ENCODE measurements at regions not wholly inside any gene's neighbourhood (a gene's known extent, or its start where the extent isn't known, plus 50 kb on each side); places are given as distances from the start of the nearest gene placed in this dataset.
A peak's percentile ranks its signal among the peaks of the same experiment; 100 is the strongest.
"Not testable (repeated sequence)": the region's sequence is repeated elsewhere in the genome, so short reads cannot be mapped to it uniquely, and the experiment has no call there.

DNA sequence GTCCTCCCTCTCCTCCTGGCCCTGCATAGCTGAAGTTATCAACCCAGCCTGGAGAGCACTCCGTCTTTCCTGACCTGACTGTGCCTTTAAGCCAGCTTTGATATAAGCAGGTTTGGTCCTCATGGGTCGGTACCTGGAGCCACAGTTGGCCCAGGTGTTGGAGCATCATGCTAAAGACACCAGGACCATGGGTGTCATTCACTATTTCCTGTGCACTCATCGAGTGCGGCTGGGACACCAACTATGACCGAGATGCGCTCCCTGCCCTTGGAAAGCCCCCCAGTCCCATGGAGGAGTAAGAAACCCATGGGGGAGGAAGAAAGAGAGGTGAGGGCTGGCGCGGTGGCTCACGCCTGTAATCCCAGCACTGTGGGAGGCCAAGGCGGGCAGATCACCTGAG is 78.9 kb upstream of the CCND2 start:
- no peak for DNase-seq (ENCODE audit: low read depth in 4 of 4, low spot score in 3 of 4)

- DNase-seq (ENCODE audit: low read depth in 4 of 4, low spot score in 3 of 4), result no peak
Measured at GRCh38 chr12:4193821-4194220, 79.7 kb upstream of the CCND2 start.

DNA sequence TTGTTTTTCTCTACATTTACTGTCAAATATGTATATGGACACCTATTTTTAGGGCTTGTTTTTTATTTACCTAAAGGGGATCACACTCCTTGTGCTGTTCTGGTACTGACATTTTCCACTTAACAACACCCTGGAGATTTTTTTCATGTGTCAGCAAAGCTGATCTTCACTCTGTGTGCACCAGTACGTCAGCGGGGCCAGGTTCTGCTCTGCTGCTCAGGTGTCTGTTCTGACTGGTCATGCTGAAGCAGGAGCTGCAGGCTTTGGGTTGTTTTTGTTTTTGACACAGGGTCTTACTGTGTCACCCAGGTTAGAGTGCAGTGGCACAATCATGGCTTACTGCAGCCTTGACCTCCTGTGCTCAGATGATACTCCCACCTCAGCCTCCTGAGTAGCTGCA is 81.9 kb upstream of the CCND2 start:
- no peak for DNase-seq (ENCODE audit: low read depth in 4 of 4, low spot score in 3 of 4)

DNA sequence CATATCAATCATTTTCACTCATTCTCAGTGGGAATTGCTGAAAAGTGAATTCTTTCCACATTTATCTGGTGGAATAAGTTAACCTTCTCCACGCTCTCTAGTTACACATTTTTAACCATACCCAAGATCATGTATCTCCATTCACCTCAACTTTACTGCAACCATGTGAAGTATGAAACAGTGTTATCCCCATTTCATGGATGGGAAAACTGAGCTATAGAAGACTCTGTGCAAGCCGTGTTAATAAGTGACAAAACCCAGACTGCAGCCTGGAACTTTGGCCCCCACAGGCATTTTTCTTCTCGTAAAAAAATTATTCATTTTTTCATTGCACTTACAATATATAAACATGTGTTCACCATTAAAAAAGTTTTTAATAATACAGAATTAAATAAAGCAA is 82.4 kb upstream of the CCND2 start:
- DNase-seq (ENCODE audit: low read depth in 4 of 4, low spot score in 3 of 4), result no peak

DNA sequence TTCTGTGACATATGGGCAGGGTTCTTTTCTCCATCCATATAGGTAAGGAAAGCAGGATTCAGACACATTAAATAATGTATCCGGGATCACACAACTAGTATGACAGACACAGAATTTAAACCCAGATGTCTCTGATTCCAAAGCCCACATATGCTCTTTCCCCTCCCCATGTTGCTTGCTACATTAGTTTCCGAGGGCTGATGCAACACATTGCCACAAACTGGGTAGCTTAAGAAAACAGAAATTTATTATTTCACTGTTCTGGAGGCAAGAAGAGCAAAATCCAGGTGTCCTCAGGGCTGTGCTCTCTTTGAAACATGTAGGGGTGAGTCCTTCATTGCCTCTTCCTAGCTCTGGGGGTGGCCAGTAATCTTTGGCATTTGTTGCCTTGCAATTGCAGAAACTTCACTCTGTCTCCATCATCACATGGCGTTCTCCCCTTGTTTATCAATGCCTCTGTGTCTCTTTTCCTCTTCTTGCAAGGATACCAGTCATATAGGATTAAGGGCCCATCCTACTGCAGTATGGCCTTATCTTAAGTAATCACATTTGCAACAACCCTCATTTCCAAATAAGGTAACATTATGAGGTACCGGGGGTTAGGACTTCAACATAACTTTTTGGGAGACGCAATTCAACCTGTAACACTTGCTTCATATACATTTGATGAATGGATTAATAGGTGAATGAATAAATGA is 83.0 kb upstream of the CCND2 start:
- no peak for DNase-seq (ENCODE audit: low read depth in 4 of 4, low spot score in 3 of 4)

DNA sequence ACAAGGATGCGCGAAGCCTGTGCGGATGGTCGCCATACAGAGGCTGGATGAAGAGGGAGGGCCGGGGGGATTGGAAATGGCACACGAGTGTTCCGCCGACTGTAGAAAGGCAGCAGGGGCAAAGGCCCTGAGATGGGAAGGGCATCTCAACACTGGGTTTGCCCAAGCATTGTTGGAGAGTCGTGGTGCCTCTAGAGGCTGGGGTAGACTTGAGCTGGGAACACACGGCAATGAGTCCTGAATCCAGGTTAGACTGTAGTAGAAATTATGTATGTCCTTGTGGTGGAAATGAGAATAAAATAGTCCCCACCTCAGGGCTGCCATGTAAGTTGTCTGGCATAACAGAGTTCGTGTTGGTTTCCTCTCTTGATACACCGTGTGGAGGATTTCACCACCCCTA is 83.8 kb upstream of the CCND2 start:
- no peak for DNase-seq (ENCODE audit: low read depth in 4 of 4, low spot score in 3 of 4)

GRCh38 chr12:4187916-4188315 is 85.6 kb upstream of the CCND2 start:
- DNase-seq (ENCODE audit: low read depth in 4 of 4, low spot score in 3 of 4), result no peak

DNA sequence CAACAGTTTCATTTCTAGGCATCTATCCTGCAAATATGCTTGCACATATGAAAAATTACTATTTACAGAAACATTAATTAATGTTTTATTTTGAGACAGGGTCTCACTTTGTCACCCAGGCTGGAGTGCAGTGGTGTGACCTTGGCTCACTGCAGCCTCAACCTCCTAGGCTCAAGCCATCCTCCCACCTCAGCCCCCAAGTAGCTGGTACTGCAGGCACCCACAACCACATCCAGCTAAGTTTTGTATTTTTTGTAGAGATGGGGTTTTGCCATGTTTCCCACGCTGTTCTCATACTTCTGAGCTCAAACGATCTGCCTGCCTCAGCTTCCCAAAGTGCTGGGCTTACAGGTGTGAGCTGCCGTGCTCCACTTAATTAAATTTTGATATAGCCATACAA is 86.2 kb upstream of the CCND2 start:
- DNase-seq (ENCODE audit: low read depth in 4 of 4, low spot score in 3 of 4), result not testable (repeated sequence)

DNA sequence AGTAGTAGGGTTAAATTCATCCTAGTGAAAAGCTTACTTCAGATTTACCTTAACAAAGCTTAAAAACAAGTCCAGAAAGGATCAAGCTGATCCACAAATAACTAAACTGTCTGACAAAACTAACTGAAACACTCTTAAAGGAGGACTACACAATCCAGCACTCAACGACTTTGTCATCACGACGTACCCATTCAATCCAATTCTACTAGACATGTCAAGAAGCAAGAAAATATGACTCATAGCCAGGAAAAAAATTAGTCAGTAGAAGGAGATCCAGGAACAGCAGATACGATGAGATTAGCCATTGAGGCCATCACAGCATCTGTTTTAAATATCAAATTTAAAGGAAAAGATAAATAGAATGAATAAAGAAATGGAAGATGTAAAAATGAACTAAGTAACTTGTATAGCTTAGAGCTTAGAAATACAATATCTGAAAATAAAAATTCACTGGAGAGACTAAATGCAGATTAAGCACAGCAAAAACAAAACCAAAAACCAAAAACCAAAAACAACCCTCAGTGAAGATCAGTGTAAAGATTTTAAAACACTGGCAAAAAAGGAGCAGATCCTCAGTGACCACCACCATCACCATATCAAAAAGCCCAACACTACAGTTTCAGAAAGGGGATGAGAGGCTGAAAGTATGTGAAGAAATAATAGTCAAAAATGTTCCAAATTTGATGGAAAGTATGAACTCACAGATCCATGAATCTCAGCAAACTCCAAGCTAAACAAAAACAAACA is 95.0 kb upstream of the CCND2 start:
- DNase-seq (ENCODE audit: low read depth in 4 of 4, low spot score in 3 of 4), result no peak

DNA sequence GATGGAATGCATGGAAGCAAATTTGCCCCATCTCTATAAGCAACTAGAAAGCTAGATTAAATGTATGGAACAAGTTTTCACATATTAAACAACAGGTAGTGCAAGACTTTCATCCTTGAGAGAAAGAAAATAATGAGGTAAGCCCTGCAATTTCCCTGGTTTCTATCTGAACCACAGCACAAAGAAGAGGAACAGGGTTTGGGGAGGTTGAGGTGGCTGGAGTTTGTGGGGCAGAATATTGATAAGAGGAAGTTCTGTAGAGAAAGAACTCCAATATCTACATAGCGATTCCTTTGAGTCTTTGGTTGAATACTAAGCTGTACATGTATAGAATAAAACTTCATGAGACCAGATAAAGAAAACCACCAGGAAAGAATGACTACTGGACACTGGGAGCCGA is 96.3 kb upstream of the CCND2 start:
- DNase-seq (ENCODE audit: low read depth in 4 of 4, low spot score in 3 of 4), result no peak

- DNase-seq (ENCODE audit: low read depth in 4 of 4, low spot score in 3 of 4), result no peak
Measured at GRCh38 chr12:4176168-4176567, 97.4 kb upstream of the CCND2 start.

- no peak for DNase-seq (ENCODE audit: low read depth in 4 of 4, low spot score in 3 of 4)
Measured at GRCh38 chr12:4174417-4174816, 99.1 kb upstream of the CCND2 start.

- no peak for DNase-seq (ENCODE audit: low read depth in 4 of 4, low spot score in 3 of 4)
Measured at GRCh38 chr12:4172999-4173398, 100.6 kb upstream of the CCND2 start.

- DNase-seq (ENCODE audit: low read depth in 4 of 4, low spot score in 3 of 4), result no peak
Measured at GRCh38 chr12:4171742-4172141, 101.8 kb upstream of the CCND2 start.

GRCh38 chr12:4169959-4170358 is 103.6 kb upstream of the CCND2 start:
- DNase-seq (ENCODE audit: low read depth in 4 of 4, low spot score in 3 of 4), result no peak

DNA sequence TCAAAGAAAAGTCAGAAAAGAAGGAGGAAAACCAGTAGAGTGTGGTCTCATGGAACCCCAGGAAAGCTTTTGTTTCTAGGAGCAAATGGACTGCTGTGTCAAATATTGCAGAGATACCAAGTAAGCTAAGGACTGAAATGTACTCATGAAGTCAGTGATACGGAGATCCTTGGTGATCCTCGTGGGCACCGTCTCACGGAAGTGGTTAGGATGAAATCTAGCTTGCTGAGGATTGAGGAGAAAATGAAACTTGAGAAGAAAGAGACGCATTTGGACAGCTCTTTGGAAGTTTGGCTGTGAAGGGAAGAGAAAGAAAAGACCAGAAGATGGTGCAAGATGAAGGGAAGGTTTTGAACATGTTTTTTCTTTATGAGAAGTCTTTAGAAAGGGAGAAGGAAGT is 104.0 kb upstream of the CCND2 start:
- no peak for DNase-seq (ENCODE audit: low read depth in 4 of 4, low spot score in 3 of 4)

- no peak for DNase-seq (ENCODE audit: low read depth in 4 of 4, low spot score in 3 of 4)
Measured at GRCh38 chr12:4168036-4168435, 105.5 kb upstream of the CCND2 start.

- peak; percentile 65 to 68 (median 66) for DNase-seq (ENCODE audit: low read depth in 4 of 4, low spot score in 3 of 4)
Measured at GRCh38 chr12:4164559-4165558, 108.7 kb upstream of the CCND2 start.

DNA sequence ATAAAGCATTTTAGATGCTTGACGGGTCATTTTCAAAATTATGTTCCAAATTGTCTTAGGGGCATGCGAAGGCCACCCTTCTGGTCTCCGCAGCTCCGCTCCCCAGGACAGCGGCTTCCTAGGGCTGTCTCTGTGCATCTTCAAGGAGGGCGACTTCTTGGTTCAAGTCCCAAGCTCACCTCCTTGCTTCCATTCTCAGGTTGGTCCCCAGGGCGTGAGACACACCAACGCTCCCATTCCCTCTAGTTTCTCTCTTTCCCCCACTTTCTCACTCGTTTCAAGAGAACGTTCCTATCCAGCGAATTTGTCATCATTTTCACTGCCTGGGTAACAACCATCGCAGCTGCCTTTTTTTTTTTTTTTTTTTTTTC is 109.4 kb upstream of the CCND2 start:
- no peak for DNase-seq (ENCODE audit: low read depth in 4 of 4, low spot score in 3 of 4)

DNA sequence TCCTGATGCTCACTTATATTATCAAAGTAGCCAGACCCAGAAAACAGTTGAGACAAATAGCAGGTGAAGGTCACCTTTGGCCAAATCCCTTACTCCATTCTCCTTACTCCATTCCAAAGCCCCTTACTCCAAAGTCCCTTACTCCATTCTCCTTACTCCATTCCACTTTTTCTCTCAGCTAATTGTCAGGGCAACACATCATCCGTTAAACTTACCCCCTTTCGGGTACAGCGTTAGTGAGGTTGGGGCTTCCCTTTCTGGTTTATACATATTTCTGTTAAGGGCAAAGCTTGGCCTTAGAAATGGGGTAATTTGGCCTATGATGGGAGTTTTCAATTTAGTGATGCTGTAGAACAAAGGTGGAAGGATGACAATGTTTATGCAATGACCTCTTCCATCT is 111.8 kb upstream of the CCND2 start:
- no peak for DNase-seq (ENCODE audit: low read depth in 4 of 4, low spot score in 3 of 4)

GRCh38 chr12:4160314-4161040 is 113.1 kb upstream of the CCND2 start:
- no peak for DNase-seq (ENCODE audit: low read depth in 4 of 4, low spot score in 3 of 4)

Measured in right renal pelvis (tissue), 4 donors.